B cell (primary cell): ENCODE measurements at regions not wholly inside any gene's neighbourhood (a gene's known extent, or its start where the extent isn't known, plus 50 kb on each side); places are given as distances from the start of the nearest gene placed in this dataset.

ENCODE experiments used
- ATAC-seq: fragments of 200-7000 bp; cut with Tn5 transposase; one replicate; pipeline ENCODE4 v1.10.0; 2021; ENCODE audit warnings: low read depth, mild to moderate bottlenecking, moderate number of reproducible peaks, moderate library complexity
- CTCF ChIA-PET: fragments of 350-600 bp; sonication (Branson Sonifier 250); formaldehyde crosslinking; loops from one replicate; lab custom pipeline; 2021; ENCODE audit warnings: antibody characterized with exemption, inconsistent platforms; lab: Charles Lee
- POLR2A ChIA-PET: fragments of 350-600 bp; sonication (Branson Sonifier 250); formaldehyde crosslinking; loops from one replicate; lab custom pipeline; 2021; ENCODE audit warnings: antibody characterized with exemption; lab: Charles Lee
- DNase-seq: peaks from one replicate; pipeline ENCODE4 v3.0.0; 2013
- H2AFZ ChIP-seq: 2 replicates; pipeline ENCODE4 v1.6.1; 2012; ENCODE audit warnings: mild to moderate bottlenecking, low read depth, low read length; ENCODE audit not compliant: insufficient read depth, poor library complexity, severe bottlenecking
- H3K27ac ChIP-seq, 2 donors: 1 replicate in 1 of 2; 2 replicates in 1 of 2; pipeline ENCODE4 v1.5.1; 2012 to 2013; ENCODE audit warnings: low read length in 2 of 2, mild to moderate bottlenecking in 2 of 2, moderate library complexity in 1 of 2
- H3K27me3 ChIP-seq, 4 experiments: fragments of 200-600 bp in 1 of 4; sonication (generic) in 1 of 4; replicated peaks in 1 of 4; 1 replicate in 2 of 4; 2 replicates in 2 of 4; pipeline versions ENCODE4 v1.6.1 to v1.7.0; 2013 to 2016; ENCODE audit warnings: low read length in 3 of 4, mild to moderate bottlenecking in 2 of 4, mixed read lengths in 1 of 4, moderate library complexity in 1 of 4; ENCODE audit not compliant: insufficient read depth in 4 of 4, control insufficient read depth in 3 of 4; ENCODE audit errors: control extremely low read depth in 1 of 4
- H3K36me3 ChIP-seq, 2 experiments: replicated peaks in 1 of 2; 1 replicate in 1 of 2; 2 replicates in 1 of 2; pipeline versions ENCODE4 v1.6.1 to v1.7.1; 2013; ENCODE audit warnings: low read length in 1 of 2; ENCODE audit not compliant: insufficient read depth in 2 of 2, control insufficient read depth in 1 of 2; ENCODE audit errors: control extremely low read depth in 1 of 2, extremely low read depth in 1 of 2
- H3K4me1 ChIP-seq, 2 donors: fragments of 200-600 bp in 1 of 2; sonication (generic) in 1 of 2; 1 replicate in 1 of 2; 2 replicates in 1 of 2; pipeline versions ENCODE4 v1.5.1 to v1.6.1; 2013 to 2017; ENCODE audit warnings: low read length in 2 of 2; ENCODE audit not compliant: control insufficient read depth in 2 of 2, insufficient read depth in 2 of 2
- H3K4me2 ChIP-seq: replicated peaks from 2 replicates; pipeline ENCODE3; 2012; ENCODE audit warnings: mild to moderate bottlenecking, low read depth, low read length; ENCODE audit not compliant: poor library complexity, severe bottlenecking
- H3K4me3 ChIP-seq, 5 experiments: fragments of 200-600 bp in 1 of 5; sonication (generic) in 1 of 5; 1 replicate in 3 of 5; 2 replicates in 2 of 5; pipeline versions ENCODE4 v1.5.1 to v1.7.0; 2011 to 2016; ENCODE audit warnings: low read length in 4 of 5, mild to moderate bottlenecking in 4 of 5, low read depth in 2 of 5, control low read depth in 1 of 5, moderate library complexity in 1 of 5; ENCODE audit not compliant: insufficient read depth in 1 of 5; ENCODE audit errors: control extremely low read depth in 1 of 5, extremely low read depth in 1 of 5
- H3K79me2 ChIP-seq: fragments of 200-600 bp; sonication (generic); one replicate; pipeline ENCODE4 v1.6.0; 2016; ENCODE audit warnings: low read length; ENCODE audit not compliant: control insufficient read depth, insufficient read depth
- H3K9ac ChIP-seq: fragments of 200-600 bp; sonication (generic); 2 replicates; pipeline ENCODE4 v1.6.1; 2017; ENCODE audit warnings: mild to moderate bottlenecking, low read length, moderate library complexity
- H3K9me3 ChIP-seq, 3 donors: one replicate each; pipeline versions ENCODE4 v1.6.1 to v1.7.1; 2013; ENCODE audit warnings: low read length in 2 of 3; ENCODE audit not compliant: control insufficient read depth in 2 of 3, insufficient read depth in 1 of 3; ENCODE audit errors: control extremely low read depth in 1 of 3
- H4K20me1 ChIP-seq: 2 replicates; pipeline ENCODE4 v1.6.0; 2012; ENCODE audit warnings: mild to moderate bottlenecking, low read length; ENCODE audit not compliant: insufficient read depth, control insufficient read depth, poor library complexity, severe bottlenecking
- H3K27ac Mint-ChIP-seq: one replicate; pipeline ENCODE4 v1.8.0; 2021; ENCODE audit warnings: mixed read lengths
- H3K27me3 Mint-ChIP-seq: one replicate; pipeline ENCODE4 v1.8.0; 2021; ENCODE audit warnings: mixed read lengths
- H3K4me1 Mint-ChIP-seq: one replicate; pipeline ENCODE4 v1.8.0; 2021; ENCODE audit warnings: mixed read lengths
- H3K4me3 Mint-ChIP-seq: one replicate; pipeline ENCODE4 v1.8.0; 2021; ENCODE audit warnings: mixed read lengths
- H3K9me3 Mint-ChIP-seq: one replicate; pipeline ENCODE4 v1.8.0; 2022; ENCODE audit warnings: mixed read lengths; ENCODE audit not compliant: insufficient read depth
- CTCF ChIP-seq: fragments of 200-600 bp; IDR thresholded peaks from one replicate; pipeline ENCODE4 v1.8.0; 2022; ENCODE audit warnings: antibody characterized with exemption, mild to moderate bottlenecking
- EZH2 ChIP-seq: IDR thresholded peaks from 2 replicates; pipeline ENCODE4 v1.6.1; 2012; ENCODE audit warnings: borderline replicate concordance, low read depth, mild to moderate bottlenecking, moderate library complexity, low read length; ENCODE audit not compliant: insufficient read depth, poor library complexity, severe bottlenecking
- WGBS: methylation state at CpG from one replicate; pipeline ENCODE4 v1.1.5; 2013; ENCODE audit warnings: missing lambda C conversion rate; ENCODE audit not compliant: insufficient coverage; 5-methylcytosine and 5-hydroxymethylcytosine counted together
- intact Hi-C: fragments of 100-400 bp; cut with micrococcal nuclease; formaldehyde crosslinking; loops from one replicate; pipeline ENCODE4 v1.10.0; 2022

- H3K4me2 ChIP-seq: no peak overlapping the region
- Mint-ChIP-seq H3K27ac (no peak overlapping the region), H3K9me3 (no peaks in the 10 kb centered on the region), H3K4me1 (peaks cover 19% of the 10 kb centered on the region), H3K27me3 (no peaks in the 10 kb centered on the region), H3K4me3 (no peak overlapping the region)
- 100% methylated on average over 2 of the region's 3 CpGs for WGBS
- H3K9me3 ChIP-seq: peaks cover 0 to 6% (median 4%) of the 10 kb centered on the region in 3 donors
- H3K4me3 ChIP-seq: no peak overlapping the region
- H3K4me1 ChIP-seq: peaks cover 19 to 21% of the 10 kb centered on the region in 2 donors
- H3K36me3 ChIP-seq: no peaks in the 10 kb centered on the region
- H3K9ac ChIP-seq: no peak overlapping the region
- no peak overlapping the region for H3K27ac ChIP-seq
- DNase-seq (no peak), ATAC-seq (no peak)
- ChIA-PET CTCF (interaction anchor here (1.2 kb wide), 1 partner anchor 191 kb away, joined by 4 read pairs; the partner anchor contains the start of gene MYLIP), POLR2A (no interaction called here)
- intact Hi-C loops: loop anchor here (10.0 kb wide), 1 partner anchor 63 kb away; no protein-coding TSS in a partner anchor
- no peaks in the 10 kb centered on the region for H3K27me3 ChIP-seq
- no peak overlapping the region for H2AFZ ChIP-seq
- TF ChIP-seq EZH2 (no peak), CTCF (no peak)
- H3K79me2 ChIP-seq: no peaks in the 10 kb centered on the region
- no peaks in the 10 kb centered on the region for H4K20me1 ChIP-seq
These were observed 191.3 kb upstream of the MYLIP start for GRCh38 chr6:15937602-15938001.

- Mint-ChIP-seq H3K27me3 (no peaks in the 10 kb centered on the region), H3K27ac (peak overlapping the region; percentile 37), H3K4me1 (peaks cover 19% of the 10 kb centered on the region), H3K9me3 (no peaks in the 10 kb centered on the region), H3K4me3 (peak overlapping the region; percentile 0)
- Histone ChIP-seq H3K27me3 (no peaks in the 10 kb centered on the region), H3K27ac (no peak overlapping the region), H3K4me1 (peaks cover 19 to 21% of the 10 kb centered on the region in 2 donors), H2AFZ (no peak overlapping the region), H3K79me2 (no peaks in the 10 kb centered on the region), H3K9ac (no peak overlapping the region), H3K9me3 (peaks cover 0 to 12% (median 9%) of the 10 kb centered on the region in 3 donors), H3K4me2 (peak overlapping the region; percentile 29), H3K4me3 (no peak overlapping the region), H4K20me1 (no peaks in the 10 kb centered on the region), H3K36me3 (no peaks in the 10 kb centered on the region)
- intact Hi-C loops: loop anchor here (1.0 to 10.0 kb wide), 2 partner anchors 35 to 62 kb away; no protein-coding TSS in a partner anchor
- CTCF ChIA-PET: interaction anchor here (0.9 to 1.2 kb wide), 3 partner anchors 11 to 192 kb away, joined by 3 to 4 read pairs (median 3); partner anchors contain the start of gene MYLIP
- POLR2A ChIA-PET: no interaction called here
- ATAC-seq (peak; percentile 95), DNase-seq (peak; percentile 76)
- WGBS: no CpG with 5 or more reads among the region's 1 CpG
- no peak for TF ChIP-seq EZH2
- TF ChIP-seq CTCF: no peak
These were observed 192.4 kb upstream of the MYLIP start for GRCh38 chr6:15936503-15936902.
